ENCODE measurements at regions not wholly inside any gene's neighbourhood (a gene's known extent, or its start where the extent isn't known, plus 50 kb on each side); places are given as distances from the start of the nearest gene placed in this dataset.

- TF ChIP-seq CTCF (IDR thresholded peaks at IDR 0.05) (no peak), POLR2A (IDR thresholded peaks at IDR 0.05) (no peak)
These were observed 554.8 kb upstream of the HTR2C start for GRCh38 chrX:114028907-114029662.

Measured in right lobe of liver (tissue), 4 donors.